GM18499 (cell line): ENCODE measurements at regions not wholly inside any gene's neighbourhood (a gene's known extent, or its start where the extent isn't known, plus 50 kb on each side); places are given as distances from the start of the nearest gene placed in this dataset.
"Not testable (repeated sequence)": the region's sequence is repeated elsewhere in the genome, so short reads cannot be mapped to it uniquely, and the experiment has no call there.

Source experiments
- ATAC-seq: cut with Tn5 transposase; IDR thresholded peaks from one replicate; pipeline ENCODE4 v1.9.1; 2021; ENCODE audit warnings: moderate number of reproducible peaks; ENCODE audit not compliant: insufficient read depth, unreplicated experiment

DNA sequence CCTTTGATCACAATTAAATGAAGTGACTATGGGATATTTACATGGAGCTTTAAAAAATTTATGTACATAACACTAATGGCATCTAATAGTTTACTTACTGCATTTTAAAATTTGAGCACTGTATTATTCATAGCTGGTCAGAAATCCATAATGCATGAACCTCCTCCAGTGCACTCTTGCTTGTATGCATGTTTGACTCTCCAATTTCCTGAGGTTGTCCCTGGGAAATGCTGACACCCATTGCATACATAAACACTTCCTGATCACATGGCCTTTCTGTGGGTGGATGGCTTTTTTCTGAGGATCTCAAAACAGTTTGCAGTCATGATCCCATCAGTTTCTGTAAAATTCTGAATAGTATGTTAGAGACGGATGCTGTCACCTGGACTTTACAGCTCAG, 577.8 kb downstream of the REEP3 start:
- no peak for ATAC-seq

- no peak for ATAC-seq
These were observed 580.5 kb downstream of the REEP3 start for GRCh38 chr10:64101606-64102263.

GRCh38 chr10:64102264-64102633, 581.0 kb downstream of the REEP3 start:
- no peak for ATAC-seq

DNA sequence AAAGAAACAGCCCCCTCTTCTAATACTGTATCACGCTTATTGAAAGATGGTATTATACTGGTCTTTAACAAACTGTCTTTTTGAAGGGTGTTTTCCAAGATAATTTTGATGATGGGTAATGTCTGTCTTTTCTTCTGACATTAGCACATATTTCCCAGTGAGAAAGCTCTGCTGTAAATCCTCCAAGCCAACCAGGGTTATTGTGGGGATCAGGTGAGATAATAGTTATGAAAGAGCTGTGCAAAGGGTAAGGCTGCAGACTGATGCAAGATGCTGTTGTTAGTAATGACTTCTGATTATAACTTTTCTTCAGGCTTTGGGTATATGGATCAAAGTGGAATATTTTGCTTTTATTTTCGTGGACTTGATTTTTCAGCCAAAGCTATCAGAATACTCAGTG, 581.7 kb downstream of the REEP3 start:
- ATAC-seq = no peak

- no peak for ATAC-seq
These were observed 582.7 kb downstream of the REEP3 start for GRCh38 chr10:64103750-64104470.

- ATAC-seq = no peak
These were observed 588.8 kb downstream of the REEP3 start for GRCh38 chr10:64109926-64110495.

DNA sequence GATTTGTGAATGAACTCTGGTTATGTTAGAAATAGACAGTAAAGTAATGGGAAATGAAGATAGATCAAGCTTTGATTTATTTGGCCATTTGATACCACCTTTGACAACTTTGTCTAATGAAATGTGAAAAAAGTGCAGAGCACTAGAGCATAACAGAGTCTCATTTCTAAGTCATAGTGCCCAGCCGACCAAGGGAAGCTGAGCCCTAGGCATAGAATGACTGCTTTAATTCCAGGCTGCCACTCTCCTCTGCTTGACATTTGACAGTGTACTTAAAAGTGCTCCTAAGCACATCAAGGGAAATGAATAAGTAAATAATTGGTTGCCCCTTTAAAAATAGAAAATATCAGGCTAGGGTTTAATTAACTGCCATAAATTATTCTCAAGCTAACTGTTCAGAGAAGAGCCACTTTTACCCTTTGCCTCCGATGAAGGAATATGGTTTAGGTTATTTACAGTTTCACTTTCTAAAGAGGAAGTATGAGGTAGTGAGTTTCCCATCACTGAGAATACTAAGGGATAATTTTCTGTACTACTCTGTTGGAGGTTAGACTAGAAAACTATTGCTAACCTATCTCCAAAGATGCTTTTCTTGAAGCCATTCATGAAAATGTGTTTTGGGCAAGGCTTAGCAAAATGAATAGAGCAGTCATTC, 591.6 kb downstream of the REEP3 start:
- no peak for ATAC-seq

- no peak for ATAC-seq
These were observed 592.2 kb downstream of the REEP3 start for GRCh38 chr10:64113375-64113774.

DNA sequence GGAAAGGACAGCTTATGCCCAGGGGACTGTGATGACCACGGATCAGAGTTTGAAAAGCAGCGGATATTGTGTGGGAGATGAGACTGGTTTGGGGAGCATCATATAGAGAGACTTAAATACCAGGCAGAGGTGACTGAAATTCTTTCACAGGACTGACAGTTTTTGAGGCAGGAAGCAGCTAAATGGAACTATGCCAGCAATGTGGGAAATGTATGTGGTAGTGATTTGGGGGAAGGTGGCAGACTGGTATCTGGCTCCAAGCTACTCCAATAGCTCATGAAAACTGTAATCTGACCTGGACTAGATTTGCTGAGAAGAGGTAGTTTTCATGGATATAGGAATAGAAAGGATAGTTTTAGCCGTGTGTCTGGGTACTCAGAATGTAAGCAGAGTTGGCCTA, 592.6 kb downstream of the REEP3 start:
- ATAC-seq = no peak

DNA sequence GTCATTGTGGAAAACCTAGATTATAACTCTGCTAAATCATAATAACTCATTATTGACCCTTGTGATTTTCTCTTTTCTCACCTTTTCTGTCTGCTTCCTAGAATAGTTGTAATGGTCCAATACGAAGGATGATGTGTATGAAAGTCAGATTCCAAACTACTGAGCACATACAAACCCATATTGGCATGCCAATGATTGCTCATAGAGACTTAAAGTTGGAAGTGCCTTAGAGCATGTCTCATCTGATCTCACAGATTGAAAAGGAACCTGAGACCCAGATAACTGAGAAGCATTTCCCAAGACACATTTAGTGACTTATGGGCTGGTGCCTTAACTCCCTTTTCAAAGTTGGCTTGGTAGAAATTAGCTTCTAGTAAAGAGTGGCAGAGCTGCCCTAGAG, 594.3 kb downstream of the REEP3 start:
- no peak for ATAC-seq

DNA sequence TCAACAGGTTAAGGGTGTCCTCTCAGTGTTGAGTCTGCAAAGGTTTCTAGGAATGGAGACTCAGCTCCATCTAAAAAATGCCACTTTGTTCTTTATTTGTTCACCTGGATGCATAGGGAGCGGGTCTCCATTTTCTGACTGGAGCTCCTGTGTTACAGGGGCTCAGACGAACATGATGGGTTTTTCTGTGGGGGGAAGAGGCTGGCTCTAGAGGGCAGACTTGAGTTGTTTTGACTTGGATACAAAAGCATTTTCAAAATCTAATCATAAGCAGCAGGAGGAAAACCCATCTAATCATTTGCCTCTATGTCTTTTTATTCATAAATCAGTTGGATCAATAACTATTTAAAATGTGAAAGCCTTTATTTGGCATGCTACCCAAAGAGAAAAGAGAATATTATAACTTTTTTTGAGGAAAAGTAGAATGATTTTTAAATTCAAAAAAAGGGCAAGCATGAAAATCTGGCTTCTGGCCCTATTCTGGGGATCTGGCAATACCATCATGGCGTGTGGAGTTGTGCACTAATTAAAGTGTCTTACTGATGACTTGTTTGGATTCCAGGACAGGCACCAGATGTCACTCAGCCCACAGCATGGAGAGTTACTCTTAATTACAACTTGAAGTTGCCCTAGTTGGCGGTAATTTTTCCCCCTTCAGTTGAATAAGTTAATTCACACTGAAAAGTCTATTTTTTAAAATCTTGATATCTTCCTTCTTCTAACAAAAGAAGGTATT, 594.9 kb downstream of the REEP3 start:
- ATAC-seq = no peak

DNA sequence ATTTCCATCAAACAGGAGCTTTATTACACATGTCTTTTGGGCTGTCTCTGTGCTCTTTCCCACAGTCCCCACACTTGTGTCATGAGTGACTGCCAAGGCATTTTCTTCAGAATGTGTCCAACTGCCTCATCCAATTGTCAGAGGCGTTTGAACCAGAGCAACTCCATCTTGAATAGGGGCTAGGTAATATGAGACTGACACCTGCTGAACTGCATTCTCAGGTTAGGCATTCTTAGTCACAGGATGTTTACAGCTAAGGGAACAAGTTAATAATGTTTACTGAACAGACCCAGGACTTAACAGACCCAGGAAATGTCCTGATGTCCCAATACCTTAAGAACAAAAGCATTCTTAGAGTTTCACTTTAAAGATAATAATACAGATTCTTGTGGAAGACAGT, 595.5 kb downstream of the REEP3 start:
- no peak for ATAC-seq

DNA sequence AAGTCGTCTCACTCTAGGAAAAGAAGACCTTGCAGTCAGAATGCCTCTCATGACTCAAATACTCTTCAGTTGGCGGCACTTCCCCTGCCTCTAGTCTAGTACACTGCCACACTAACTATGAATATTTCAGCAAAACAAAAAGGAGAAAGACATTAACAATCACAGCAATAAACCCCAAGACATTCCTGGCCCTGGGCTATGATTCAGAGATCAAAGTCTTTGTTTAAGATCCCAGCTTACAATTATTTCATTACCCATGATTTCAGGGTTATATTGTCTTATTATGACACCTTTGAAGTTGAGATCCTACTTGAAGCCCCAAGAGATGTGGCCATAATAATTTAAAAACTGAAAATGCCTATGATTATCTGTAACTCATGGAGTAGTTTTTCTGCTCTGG, 597.5 kb downstream of the REEP3 start:
- ATAC-seq = no peak

DNA sequence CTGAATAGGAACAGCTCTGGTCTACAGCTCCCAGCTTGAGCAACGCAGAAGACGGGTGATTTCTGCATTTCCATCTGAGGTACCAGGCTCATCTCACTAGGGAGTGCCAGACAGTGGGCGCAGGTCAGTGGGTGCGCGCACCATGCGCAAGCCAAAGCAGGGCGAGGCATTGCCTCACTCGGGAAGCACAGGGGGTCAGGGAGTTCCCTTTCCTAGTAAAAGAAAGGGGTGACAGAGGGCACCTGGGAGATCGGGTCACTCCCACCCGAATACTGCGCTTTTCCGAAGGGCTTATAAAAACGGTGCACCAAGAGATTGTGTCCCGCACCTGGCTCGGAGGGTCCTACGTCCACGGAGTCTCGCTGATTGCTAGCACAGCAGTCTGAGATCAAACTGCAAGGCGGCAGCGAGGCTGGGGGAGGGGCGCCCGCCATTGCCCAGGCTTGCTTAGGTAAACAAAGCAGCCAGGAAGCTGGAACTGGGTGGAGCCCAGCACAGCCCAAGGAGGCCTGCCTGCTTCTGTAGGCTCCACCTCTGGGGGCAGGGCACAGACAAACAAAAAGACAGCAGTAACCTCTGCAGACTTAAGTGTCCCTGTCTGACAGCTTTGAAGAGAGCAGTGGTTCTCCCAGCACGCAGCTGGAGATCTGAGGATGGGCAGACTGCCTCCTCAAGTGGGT, 599.2 kb downstream of the REEP3 start:
- ATAC-seq = not testable (repeated sequence)

DNA sequence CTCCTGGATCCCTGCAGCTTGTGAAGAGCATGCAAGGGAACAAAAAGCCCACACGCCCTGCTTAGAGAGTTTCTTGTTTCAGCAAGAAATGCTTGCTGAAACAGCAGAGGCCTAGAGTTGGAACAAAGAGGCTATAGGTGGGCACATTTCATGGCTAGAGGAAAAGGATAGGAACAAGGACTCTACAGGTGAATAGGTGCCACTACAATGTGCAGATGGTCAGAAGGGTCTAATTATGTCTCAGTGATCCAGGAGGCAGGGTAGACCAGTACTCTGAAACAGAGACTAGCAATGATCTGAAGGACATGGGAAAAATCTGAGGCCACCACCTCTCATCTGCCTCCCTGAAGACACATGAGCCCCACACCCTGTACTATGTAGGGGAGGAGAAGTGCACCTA, 609.0 kb downstream of the REEP3 start:
- no peak for ATAC-seq

DNA sequence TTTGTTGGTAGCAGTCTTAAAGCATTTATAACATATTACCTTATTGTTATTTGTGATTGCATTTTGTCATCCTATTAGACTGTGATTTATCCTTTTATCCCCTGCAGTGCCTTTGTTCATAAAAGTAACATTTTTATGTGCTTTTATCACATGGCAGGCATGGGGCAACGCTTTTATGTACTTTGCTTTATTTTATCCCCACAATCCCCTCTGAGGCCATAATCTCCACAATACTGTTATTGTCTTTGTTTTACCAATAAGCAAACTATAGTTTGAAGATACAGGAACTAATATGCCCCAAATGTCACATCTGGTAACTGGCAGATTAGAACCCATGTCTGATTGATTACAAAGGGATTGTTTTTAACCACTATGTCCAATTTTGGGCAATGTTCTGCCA, 613.5 kb downstream of the REEP3 start:
- ATAC-seq = no peak

DNA sequence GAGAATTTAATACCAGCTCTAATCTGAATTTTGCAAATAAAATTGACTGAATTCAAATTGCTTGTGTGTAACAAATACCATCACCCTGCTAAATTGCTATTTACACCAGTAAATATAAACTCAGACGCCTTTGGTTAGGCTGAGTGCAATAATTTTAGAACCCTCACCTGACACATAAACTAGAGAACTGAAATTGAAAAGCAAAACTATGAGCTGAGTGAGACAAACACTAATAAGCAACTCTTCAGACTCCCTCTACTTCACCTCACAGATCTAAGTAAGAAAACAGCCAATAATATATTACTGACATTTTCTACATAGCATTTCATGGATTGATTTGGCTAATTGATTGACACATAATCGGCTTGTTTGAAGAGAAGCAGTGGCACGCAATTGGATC, 621.2 kb downstream of the REEP3 start:
- ATAC-seq = no peak

DNA sequence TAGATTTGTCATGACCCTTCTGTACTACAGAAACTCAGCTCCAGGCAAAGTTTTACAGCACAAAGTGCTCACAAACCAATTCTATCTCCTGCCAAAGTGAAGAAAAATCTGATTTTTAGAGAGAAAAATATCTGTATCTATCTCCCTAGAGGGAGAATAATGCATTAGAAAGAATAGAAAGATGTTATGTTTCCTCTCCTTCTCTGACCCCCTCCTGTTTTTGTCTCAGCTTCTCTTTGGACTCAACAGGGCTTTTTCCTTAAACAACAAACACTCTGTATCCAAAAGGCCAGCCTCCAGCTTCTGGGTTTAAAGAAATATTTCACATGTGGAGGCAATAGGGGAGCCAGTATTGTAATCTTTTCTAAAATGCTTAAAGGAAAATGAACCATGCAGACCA, 627.4 kb downstream of the REEP3 start:
- no peak for ATAC-seq

GRCh38 chr10:64156166-64156565, 635.0 kb downstream of the REEP3 start:
- ATAC-seq = no peak

DNA sequence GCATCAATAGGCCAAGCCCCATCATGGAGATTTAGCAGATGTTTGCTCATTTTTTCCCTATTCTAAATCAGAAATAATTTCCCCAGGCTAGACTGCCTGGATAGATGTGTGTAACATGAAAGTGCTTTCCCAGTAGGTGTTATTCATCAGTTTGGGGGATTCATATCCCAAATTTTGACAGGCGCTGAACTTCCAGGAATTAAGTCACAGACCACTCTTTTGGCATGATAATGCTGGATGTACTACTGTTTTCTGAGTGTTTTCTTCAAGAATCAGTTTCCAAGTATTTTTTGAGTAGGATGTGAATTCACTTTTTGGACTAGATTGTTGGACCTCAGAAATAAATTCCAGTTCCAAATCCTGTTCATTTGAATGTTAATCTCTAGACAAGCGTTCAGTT, 637.4 kb downstream of the REEP3 start:
- ATAC-seq = no peak
